ENCODE measurements at regions not wholly inside any gene's neighbourhood (a gene's known extent, or its start where the extent isn't known, plus 50 kb on each side); places are given as distances from the start of the nearest gene placed in this dataset.
"Not testable (repeated sequence)": the region's sequence is repeated elsewhere in the genome, so short reads cannot be mapped to it uniquely, and the experiment has no call there.

DNA sequence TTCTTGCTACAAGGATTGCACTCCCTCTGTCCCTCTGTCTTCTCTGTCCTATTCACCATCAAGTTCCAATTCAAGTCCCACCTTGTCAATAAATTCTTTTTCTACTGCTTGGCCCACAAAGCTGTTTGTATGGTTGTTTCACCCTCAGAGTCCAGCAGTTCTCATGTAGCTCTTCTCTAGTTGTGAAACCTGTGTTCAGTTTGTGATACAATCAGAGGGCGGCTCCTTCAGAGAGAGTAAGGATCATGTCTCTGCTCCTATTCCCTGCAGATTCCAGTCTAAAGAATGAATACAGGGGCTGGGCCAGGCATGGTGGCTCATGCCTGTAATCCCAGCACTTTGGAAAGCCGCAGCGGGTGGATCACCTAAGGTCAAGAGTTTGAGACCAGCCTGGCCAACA is 126.6 kb upstream of the BET1 start:
- Mint-ChIP-seq H3K9me3 (no peaks in the 10 kb centered on the region), H3K36me3 (ENCODE audit: low read depth) (no peaks in the 10 kb centered on the region), H3K27me3 (peaks cover 7% of the 10 kb centered on the region), H3K4me1 (no peaks in the 10 kb centered on the region), H3K4me3 (no peak overlapping the region), H3K27ac (no peak overlapping the region)
- no peak for ATAC-seq (replicated peaks)

- H3K27ac Mint-ChIP-seq, result no peak overlapping the region
- H3K36me3 Mint-ChIP-seq (ENCODE audit: low read depth), result no peaks in the 10 kb centered on the region
- H3K9me3 Mint-ChIP-seq, result no peaks in the 10 kb centered on the region
- no peak overlapping the region for H3K4me3 Mint-ChIP-seq
- no peak for ATAC-seq (replicated peaks)
- H3K27me3 Mint-ChIP-seq, result peaks cover 8% of the 10 kb centered on the region
- H3K4me1 Mint-ChIP-seq, result no peaks in the 10 kb centered on the region
These were observed 129.3 kb upstream of the BET1 start for GRCh38 chr7:94133460-94133859.

GRCh38 chr7:94135180-94135579 is 131.0 kb upstream of the BET1 start:
- no peak overlapping the region for H3K4me3 Mint-ChIP-seq
- H3K27me3 Mint-ChIP-seq, result peaks cover 12% of the 10 kb centered on the region
- no peak for ATAC-seq (replicated peaks)
- no peak overlapping the region for H3K27ac Mint-ChIP-seq
- H3K36me3 Mint-ChIP-seq (ENCODE audit: low read depth), result no peaks in the 10 kb centered on the region
- no peaks in the 10 kb centered on the region for H3K9me3 Mint-ChIP-seq
- no peaks in the 10 kb centered on the region for H3K4me1 Mint-ChIP-seq

DNA sequence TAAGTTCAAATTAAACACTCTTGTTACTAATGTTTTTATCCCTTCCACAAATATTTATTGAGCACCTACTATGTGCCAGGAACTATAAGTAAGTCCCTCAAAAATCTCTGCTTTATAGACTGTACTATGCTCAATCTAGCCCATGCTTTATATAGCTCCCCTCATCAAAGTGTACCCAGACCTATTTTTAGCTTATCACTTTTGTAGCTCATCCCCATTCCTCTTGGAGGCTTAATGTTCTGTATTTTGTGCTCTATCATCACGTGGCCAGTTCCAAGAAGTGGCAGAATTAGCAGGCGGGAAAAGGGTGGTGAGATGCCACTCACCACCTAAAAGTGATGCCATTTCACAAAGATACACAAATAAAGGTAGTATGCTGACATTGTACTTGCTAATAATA is 138.1 kb upstream of the BET1 start:
- ATAC-seq (replicated peaks), result no peak
- Mint-ChIP-seq H3K9me3 (no peaks in the 10 kb centered on the region), H3K36me3 (ENCODE audit: low read depth) (no peaks in the 10 kb centered on the region), H3K4me1 (no peaks in the 10 kb centered on the region), H3K27me3 (peaks cover 22% of the 10 kb centered on the region), H3K27ac (no peak overlapping the region), H3K4me3 (no peak overlapping the region)

DNA sequence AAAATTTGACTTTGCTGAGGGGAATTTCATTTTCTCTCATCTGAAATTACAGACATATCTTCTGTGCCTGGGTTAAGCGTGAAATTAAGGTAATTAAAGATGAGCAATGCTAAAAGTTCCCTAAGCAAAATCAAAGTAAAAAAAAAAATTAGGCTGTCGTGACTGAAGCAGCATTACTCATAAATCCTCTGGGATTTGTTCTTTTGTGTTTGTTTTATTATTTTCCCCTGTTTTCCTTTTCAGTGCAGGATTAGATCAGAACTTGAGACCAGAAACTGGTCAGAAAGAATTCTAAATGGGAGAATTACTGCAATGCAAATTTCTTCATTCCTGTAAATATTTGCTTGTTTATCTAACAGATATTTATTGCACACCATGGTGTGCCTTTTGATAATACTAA is 141.4 kb upstream of the BET1 start:
- H3K9me3 Mint-ChIP-seq, result peaks cover 3% of the 10 kb centered on the region
- H3K4me3 Mint-ChIP-seq, result no peak overlapping the region
- peaks cover 28% of the 10 kb centered on the region for H3K27me3 Mint-ChIP-seq
- ATAC-seq (replicated peaks), result no peak
- no peak overlapping the region for H3K27ac Mint-ChIP-seq
- no peaks in the 10 kb centered on the region for H3K4me1 Mint-ChIP-seq
- H3K36me3 Mint-ChIP-seq (ENCODE audit: low read depth), result no peaks in the 10 kb centered on the region

DNA sequence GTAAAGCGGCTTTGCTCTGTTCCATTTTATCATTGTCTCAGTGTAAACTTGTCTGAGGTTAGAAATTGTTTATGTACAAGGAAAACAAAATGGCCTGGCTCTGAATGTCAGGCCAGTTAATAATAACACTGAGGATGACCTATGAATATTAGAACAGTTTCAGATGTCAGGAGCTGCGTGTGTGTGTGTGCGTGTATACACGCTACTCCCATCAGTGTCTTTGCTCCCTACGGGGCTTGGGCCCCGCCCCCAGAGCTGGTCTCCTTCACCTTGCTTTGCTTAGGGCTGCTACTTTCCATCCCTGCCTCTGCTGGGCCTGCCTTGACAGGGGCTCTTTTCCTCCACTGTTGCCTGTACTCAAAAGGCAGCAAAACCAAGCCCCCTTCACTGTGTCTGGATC is 142.3 kb upstream of the BET1 start:
- H3K4me3 Mint-ChIP-seq, result no peak overlapping the region
- ATAC-seq (replicated peaks), result no peak

GRCh38 chr7:94149789-94150545 is 145.8 kb upstream of the BET1 start:
- Mint-ChIP-seq H3K27me3 (peaks cover 19% of the 10 kb centered on the region), H3K27ac (no peak overlapping the region), H3K4me1 (no peaks in the 10 kb centered on the region), H3K9me3 (peaks cover 3% of the 10 kb centered on the region), H3K4me3 (no peak overlapping the region), H3K36me3 (ENCODE audit: low read depth) (no peaks in the 10 kb centered on the region)
- no peak for ATAC-seq (replicated peaks)

More for the DNA sequence above, 142.3 kb upstream of the BET1 start:
- peaks cover 28% of the 10 kb centered on the region for H3K27me3 Mint-ChIP-seq
- peaks cover 3% of the 10 kb centered on the region for H3K9me3 Mint-ChIP-seq
- H3K4me1 Mint-ChIP-seq, result no peaks in the 10 kb centered on the region
- no peak overlapping the region for H3K27ac Mint-ChIP-seq
- H3K36me3 Mint-ChIP-seq (ENCODE audit: low read depth), result no peaks in the 10 kb centered on the region

DNA sequence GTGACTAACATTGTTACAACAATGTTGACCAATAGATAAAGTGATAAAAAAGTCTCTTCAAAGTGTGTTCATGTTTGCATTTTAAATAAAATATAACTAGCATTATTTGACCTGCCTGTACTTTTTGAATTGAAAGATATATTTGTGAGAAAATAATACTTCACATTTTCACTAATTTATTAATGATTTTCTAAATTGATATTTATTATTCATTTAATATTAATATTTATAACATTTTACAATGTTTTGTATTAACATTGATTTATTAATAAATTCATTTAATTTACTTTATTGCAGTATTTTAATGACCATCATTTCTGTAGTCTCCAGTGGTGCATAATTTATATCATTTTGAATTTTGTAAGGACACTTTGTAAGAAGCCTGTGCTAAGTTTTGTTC is 150.0 kb upstream of the BET1 start:
- Mint-ChIP-seq H3K27me3 (peaks cover 10% of the 10 kb centered on the region), H3K4me1 (no peaks in the 10 kb centered on the region), H3K9me3 (no peaks in the 10 kb centered on the region), H3K4me3 (no peak overlapping the region), H3K36me3 (ENCODE audit: low read depth) (no peaks in the 10 kb centered on the region), H3K27ac (no peak overlapping the region)
- ATAC-seq (replicated peaks), result no peak

- no peak overlapping the region for H3K4me3 Mint-ChIP-seq
- no peaks in the 10 kb centered on the region for H3K9me3 Mint-ChIP-seq
- H3K27me3 Mint-ChIP-seq, result peaks cover 5% of the 10 kb centered on the region
- H3K36me3 Mint-ChIP-seq (ENCODE audit: low read depth), result no peaks in the 10 kb centered on the region
- no peak overlapping the region for H3K27ac Mint-ChIP-seq
- ATAC-seq (replicated peaks), result no peak
- no peaks in the 10 kb centered on the region for H3K4me1 Mint-ChIP-seq
These were observed 150.7 kb upstream of the BET1 start for GRCh38 chr7:94154858-94155257.

DNA sequence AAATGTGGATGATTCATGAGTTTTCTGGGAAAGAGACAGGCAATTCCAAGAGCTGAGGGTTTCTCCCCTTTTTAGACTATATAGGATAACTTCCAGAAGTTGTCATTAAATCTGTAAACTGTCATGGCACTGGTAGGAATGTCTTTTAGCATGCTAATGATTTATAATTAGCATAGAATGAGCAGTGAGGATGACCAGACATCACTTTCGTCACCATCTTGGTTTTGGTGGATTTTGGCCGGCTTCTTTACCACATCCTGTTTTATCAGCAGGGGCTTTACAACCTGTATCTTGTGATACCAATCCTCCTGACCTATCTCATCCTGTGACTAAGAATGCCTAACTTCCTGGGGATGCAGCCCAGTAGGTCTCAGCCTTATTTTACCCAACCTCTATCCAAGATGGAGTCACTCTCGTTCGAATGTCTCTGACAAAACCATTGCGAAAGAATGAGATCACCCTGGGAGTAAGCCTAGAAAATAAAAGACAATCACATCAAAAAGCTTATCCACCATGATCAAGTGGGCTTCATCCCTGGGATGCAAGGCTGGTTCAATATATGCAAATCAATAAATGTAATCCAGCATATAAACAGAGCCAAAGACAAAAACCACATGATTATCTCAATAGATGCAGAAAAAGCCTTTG is 153.6 kb upstream of the BET1 start:
- not testable (repeated sequence) for H3K27me3 Mint-ChIP-seq; H3K4me1 Mint-ChIP-seq; H3K4me3 Mint-ChIP-seq; H3K27ac Mint-ChIP-seq; H3K9me3 Mint-ChIP-seq; H3K36me3 Mint-ChIP-seq (ENCODE audit: low read depth)
- peak; percentile 46 for ATAC-seq (replicated peaks)

DNA sequence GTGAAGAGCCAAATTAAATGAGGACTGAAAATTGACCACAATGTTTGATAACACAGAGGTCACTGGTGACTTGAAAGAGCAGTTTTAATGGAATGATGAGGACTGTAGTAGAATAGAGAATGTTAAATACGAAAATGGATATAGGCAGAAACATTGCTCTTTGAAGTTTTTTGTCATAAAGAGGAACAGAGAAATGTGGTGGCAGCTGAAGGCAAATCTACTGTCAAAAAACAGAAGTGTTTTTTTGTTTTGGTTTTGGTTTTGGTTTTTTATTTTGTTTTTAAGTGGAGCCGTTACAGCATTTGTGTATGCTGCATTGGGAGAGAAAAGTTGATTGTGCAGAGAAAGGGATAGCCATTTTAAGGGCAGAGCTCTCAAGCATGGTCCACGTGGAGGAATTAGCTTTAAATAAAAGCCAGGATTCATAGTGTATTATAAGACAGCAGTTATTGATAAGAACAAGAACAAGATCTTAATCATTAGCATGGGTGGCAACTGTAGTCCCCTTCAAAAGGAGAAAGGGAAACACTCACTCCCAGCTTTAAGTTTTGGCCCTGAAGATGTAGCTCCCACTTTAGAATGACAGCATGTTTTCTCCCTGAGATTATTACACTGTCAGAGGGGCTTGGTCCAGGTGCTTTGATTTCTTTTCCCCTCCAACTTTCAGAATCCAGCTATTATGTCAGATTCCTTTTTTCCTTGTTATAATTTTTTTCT is 156.7 kb upstream of the BET1 start:
- no peaks in the 10 kb centered on the region for H3K4me1 Mint-ChIP-seq
- H3K4me3 Mint-ChIP-seq, result no peak overlapping the region
- H3K27ac Mint-ChIP-seq, result no peak overlapping the region

GRCh38 chr7:94161476-94161875 is 157.3 kb upstream of the BET1 start:
- H3K36me3 Mint-ChIP-seq (ENCODE audit: low read depth), result no peaks in the 10 kb centered on the region
- no peak for ATAC-seq (replicated peaks)
- H3K4me3 Mint-ChIP-seq, result no peak overlapping the region
- H3K4me1 Mint-ChIP-seq, result no peaks in the 10 kb centered on the region
- H3K27me3 Mint-ChIP-seq, result peaks cover 7% of the 10 kb centered on the region
- H3K27ac Mint-ChIP-seq, result no peak overlapping the region
- peaks cover 3% of the 10 kb centered on the region for H3K9me3 Mint-ChIP-seq

More for the DNA sequence above, 156.7 kb upstream of the BET1 start:
- peak; percentile 28 for ATAC-seq (replicated peaks)
- H3K27me3 Mint-ChIP-seq, result peaks cover 3% of the 10 kb centered on the region
- no peaks in the 10 kb centered on the region for H3K36me3 Mint-ChIP-seq (ENCODE audit: low read depth)
- peaks cover 1% of the 10 kb centered on the region for H3K9me3 Mint-ChIP-seq

DNA sequence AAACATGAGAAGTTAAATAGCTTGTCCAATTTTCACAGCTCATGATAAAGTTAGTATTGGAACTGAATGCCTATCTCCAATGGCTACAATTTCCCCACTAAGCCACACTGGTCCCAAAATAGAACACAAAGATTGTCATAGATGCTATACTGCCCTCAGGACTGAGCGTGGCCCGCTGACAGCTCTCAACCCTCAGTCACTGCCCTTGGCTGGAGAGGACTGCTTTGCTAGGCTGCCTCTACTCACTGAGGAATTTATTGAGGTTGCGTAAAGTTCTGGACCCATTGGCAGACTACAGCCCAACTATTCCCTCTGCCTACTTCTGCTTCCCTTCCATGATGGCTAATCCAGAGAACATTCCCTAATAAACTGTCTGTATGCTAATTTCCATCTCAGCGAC is 165.5 kb upstream of the BET1 start:
- Mint-ChIP-seq H3K36me3 (ENCODE audit: low read depth) (no peaks in the 10 kb centered on the region), H3K27ac (no peak overlapping the region), H3K9me3 (peaks cover 3% of the 10 kb centered on the region), H3K4me1 (no peaks in the 10 kb centered on the region), H3K4me3 (no peak overlapping the region), H3K27me3 (peaks cover 10% of the 10 kb centered on the region)
- no peak for ATAC-seq (replicated peaks)

GRCh38 chr7:94170836-94171235 is 166.7 kb upstream of the BET1 start:
- peak; percentile 35 for ATAC-seq (replicated peaks)
- Mint-ChIP-seq H3K9me3 (peaks cover 2% of the 10 kb centered on the region), H3K27ac (no peak overlapping the region), H3K27me3 (peaks cover 7% of the 10 kb centered on the region), H3K36me3 (ENCODE audit: low read depth) (no peaks in the 10 kb centered on the region), H3K4me1 (no peaks in the 10 kb centered on the region), H3K4me3 (no peak overlapping the region)

- H3K27me3 Mint-ChIP-seq, result peaks cover 7% of the 10 kb centered on the region
- no peaks in the 10 kb centered on the region for H3K9me3 Mint-ChIP-seq
- no peak for ATAC-seq (replicated peaks)
- no peaks in the 10 kb centered on the region for H3K4me1 Mint-ChIP-seq
- H3K36me3 Mint-ChIP-seq (ENCODE audit: low read depth), result no peaks in the 10 kb centered on the region
- no peak overlapping the region for H3K4me3 Mint-ChIP-seq
- H3K27ac Mint-ChIP-seq, result no peak overlapping the region
These were observed 169.3 kb upstream of the BET1 start for GRCh38 chr7:94173436-94173835.
